Inflammatory macrophage treated with lipopolysaccharide for 4 hours (primary cell): ENCODE measurements at regions not wholly inside any gene's neighbourhood (a gene's known extent, or its start where the extent isn't known, plus 50 kb on each side); places are given as distances from the start of the nearest gene placed in this dataset.
"Not testable (repeated sequence)": the region's sequence is repeated elsewhere in the genome, so short reads cannot be mapped to it uniquely, and the experiment has no call there.

Source experiments
- DNase-seq: peaks from one replicate; pipeline ENCODE4 v3.0.0-alpha.2; 2020

DNA sequence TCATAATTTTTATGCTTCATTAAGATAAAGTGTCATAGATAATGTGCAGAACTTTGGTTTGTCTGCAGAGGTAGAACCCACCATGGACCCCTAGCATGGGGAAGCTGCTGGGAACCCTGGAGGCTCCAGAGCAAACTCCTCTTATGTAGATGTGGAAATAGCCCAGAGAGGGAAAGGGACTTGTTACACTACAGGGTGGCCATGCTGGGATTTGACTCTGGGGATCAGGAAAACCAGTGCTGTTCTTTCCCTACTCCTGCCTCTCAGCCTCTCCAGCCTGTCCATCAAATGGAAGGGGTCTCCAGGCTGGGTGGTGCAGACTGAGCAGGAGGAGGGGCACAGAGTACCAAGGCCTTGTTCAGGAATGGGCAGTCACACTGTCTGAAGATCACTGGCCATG lies 54.2 kb downstream of the MSX1 start:
- DNase-seq = no peak

DNA sequence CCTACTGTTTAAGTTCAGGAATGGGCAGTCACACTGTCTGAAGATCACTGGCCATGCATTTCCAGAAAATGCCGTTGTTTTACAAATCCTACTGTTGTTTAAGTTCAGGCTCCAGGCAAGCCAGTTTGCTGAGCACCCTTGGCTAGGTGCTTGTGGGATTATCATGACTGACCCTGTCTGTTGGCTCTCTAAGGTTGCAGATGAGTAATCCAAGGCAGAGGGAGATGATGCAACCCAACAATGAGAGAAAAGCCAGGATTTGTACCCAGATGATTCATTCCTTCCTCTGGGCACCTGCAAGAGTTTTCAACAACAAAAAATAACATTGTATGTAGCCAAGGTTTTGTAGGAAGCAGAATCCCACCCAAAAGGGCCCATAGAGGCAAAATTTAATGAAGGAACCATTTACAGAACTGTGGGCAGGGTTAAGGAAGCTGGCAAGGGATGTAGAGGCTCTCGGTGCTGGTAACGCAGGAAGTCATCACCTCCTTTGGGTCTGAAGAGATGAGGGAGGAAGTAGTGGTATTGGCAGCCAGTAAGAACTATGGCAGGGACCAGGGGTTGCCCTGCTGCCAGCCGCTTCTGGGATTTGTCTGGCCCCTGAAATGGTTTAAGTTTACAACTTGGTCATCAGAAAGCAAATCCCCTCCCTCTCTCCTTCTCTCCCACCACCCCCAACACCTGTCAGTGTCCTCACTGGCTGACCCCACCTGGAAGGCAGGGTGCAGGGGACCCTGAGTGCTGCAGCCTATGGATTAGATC lies 54.8 kb downstream of the MSX1 start:
- DNase-seq = no peak

DNA sequence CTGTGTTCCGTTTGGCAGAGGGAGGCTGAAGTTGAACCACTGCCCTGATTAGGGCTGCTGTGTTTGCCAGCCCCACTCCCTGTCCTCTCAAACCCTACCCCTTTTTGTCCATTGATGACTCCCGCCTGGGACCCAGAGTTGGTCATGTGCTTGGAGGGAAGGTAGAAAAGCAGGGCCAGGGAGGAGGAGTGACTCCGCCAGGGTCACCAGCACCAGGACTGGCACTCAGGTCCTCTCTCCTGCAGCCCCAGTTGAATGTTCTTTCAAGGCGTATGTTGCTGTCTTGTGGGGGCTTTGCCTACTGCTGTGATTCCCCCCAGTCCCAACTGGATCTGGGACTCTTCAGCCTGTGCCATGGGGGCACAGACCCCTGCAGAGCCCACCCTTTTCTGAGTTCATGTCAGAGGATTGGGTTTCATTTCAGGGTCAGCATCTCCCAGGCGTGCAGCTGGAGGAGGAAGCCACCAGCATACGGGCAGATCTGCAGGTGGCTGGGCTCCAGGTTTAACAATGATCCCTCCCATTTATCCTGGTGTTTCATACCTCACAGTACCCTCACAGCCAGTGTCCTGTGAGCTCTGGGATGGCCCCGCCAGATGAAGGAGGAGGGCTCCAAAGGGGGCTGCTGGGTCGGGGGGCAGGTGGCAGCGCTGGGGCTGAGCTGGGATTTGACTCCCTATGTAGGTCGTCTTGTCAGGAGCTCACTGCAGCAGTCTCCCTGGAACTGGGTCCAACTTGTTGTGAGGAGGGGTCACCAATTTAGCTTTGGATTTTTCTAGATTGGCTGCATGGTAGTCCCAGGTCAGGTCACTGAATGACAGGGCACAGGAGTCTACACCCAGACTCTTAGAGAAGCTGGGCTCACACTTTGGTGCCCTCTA lies 55.7 kb downstream of the MSX1 start:
- no peak for DNase-seq

GRCh38 chr4:4918067-4918466 lies 58.6 kb downstream of the MSX1 start:
- no peak for DNase-seq

DNA sequence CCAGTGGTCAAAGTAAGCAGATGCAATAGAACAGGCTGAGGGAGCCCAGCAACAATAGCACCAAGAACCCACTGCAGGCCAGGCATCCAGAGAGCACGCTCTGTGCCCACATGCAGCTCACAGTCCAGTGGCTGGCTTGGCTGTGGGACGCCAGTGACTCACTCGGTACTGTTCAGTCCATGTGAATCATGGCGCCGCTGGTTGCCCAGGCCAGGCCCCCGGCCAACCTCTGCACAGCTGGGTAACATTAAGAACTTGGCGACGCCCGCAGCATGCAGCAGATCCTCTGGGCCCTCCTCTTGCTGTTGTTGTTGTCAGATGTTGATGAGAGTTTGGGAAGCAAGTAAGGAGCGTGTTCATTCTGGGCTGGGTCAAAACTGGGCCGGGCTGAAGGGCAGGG lies 60.5 kb downstream of the MSX1 start:
- no peak for DNase-seq

DNA sequence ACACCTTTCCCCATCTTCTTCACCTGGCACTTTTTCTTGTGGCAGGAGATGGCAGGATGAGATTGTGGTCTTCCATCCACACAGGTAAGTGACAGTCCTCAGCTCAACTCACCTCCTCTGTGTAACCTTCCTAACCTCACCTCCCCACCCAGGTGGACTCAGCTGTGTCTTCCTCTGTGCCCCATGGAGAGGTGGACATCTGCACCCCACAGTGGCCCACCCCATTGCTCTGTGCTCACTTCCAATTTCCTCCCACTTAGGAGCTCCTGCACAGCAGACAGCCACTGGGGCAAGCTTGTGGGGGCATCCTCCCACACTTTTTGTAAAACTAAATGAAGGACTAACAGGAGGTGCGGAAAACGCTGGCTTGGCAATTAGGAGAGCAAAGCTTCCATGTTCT lies 61.6 kb downstream of the MSX1 start:
- no peak for DNase-seq

- no peak for DNase-seq
These were observed 63.0 kb downstream of the MSX1 start for GRCh38 chr4:4922441-4922840.

DNA sequence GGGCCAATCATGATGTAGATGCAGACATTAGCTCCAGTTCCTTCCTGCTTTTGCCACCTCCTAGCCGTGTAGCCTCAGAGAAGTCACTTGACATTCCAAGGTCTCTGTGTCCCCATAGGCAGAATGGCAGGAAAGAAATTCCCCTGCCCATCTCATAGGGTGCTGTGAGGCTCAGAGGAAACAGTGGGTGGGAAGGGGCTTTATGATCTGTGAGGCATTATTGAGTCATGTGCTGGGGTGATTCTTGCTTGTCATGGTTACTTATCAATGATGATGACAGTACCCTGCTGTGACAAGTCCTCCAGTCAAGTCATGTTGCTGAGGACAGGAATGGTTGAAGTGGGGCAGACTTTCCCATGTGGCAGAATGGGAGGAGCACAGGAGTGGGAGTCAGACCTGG lies 63.7 kb downstream of the MSX1 start:
- peak; percentile 0 for DNase-seq

GRCh38 chr4:4930677-4931076 lies 71.2 kb downstream of the MSX1 start:
- DNase-seq = no peak

DNA sequence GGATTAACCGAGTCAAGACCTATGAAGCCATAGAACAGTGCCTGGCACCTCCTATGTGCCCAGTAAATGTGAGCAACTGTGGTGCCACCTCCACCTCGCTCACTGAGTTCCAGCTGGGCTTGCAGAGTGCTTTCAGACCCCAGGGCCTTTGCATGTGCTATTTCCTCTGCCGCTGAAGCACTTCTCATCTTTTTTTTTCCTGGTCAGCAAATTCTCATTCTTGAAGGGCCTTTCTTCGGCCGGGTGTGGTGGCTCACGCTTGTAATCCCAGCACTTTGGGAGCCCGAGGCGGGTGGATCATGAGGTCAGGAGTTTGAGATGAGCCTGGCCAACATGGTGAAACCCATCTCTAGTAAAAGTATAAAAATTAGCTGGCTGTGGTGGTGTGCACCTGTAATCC lies 76.5 kb downstream of the MSX1 start:
- DNase-seq = no peak

- no peak for DNase-seq
These were observed 78.5 kb downstream of the MSX1 start for GRCh38 chr4:4937926-4938325.

GRCh38 chr4:4941751-4942150 lies 77.5 kb downstream of the CYTL1 start:
- no peak for DNase-seq

- DNase-seq = no peak
These were observed 76.6 kb downstream of the CYTL1 start for GRCh38 chr4:4942658-4943057.

DNA sequence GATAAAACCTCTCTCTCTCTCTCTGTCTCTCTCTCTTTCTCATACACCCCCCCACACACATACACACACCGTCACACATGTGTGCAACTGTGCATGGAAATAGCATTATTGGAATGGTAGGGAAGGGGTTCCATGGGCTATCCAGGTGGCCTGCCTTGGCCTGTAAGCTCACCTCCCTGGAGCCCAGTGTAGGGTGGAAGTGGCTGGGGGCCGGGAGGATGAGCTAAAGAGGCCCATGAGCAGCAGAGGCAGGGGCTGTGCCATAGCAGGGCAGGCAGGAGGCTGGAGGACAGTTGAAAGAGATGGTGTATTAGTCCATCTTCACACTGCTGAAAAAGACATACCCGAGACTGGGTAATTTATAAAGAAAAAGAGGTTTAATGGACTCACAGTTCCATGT lies 74.2 kb downstream of the CYTL1 start:
- no peak for DNase-seq

- DNase-seq = no peak
These were observed 73.4 kb downstream of the CYTL1 start for GRCh38 chr4:4945829-4946228.

DNA sequence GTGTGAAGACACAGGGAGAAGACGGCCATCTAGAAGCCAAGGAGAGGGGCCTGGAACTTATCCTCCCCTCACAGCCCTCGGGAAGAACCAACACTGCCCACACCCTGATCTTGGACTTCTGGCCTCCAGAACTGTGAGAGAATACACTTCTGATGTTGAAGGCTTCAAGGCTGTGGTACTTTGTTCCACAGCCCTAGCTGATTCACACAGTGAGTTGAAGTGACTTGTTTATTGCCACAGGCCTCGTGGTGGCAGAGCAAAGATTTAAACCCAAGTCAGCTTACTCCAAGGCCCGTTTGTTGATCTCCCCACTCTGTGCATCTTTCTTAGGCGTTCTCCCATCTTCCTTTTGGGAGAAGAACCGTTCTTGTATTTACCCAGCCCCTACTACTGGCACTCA lies 72.8 kb downstream of the CYTL1 start:
- no peak for DNase-seq

DNA sequence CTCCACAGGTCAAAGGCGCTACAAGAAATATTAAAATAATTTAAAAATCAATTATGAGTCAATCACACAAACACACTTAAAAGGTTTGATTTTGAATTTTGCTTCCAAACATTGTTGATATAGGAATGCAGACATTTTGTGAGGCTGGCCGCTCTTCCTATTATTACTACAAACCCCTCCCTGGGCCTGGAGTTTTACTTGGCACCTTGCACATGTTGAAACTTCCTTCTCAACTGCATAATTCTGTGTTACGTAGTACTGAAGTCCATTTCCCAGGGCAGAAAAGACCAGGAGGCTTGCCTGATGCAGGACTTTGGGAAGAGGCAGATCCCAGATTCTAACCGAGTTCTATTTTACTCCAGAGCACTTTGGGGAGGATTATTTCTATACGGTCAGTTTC lies 71.5 kb downstream of the CYTL1 start:
- no peak for DNase-seq

DNA sequence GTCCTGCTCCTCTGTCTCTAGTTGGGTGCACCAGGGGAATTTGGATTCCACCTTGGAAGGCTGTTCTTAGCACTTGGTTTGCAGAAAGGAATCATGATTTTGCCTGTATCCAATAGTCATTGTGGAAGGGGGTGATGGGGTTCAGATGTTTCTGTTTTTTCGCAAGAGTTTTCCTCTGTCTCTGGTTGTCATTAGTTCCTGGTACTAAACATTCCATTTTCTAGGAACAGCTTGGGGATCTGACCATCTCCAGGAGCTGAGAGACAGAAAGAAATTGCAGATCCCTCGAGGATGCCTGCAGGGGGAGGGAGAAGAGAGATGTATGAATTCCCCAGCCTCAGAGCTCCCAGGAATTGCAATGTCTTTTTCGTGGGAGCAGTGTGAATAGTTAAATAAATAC lies 70.9 kb downstream of the CYTL1 start:
- no peak for DNase-seq

DNA sequence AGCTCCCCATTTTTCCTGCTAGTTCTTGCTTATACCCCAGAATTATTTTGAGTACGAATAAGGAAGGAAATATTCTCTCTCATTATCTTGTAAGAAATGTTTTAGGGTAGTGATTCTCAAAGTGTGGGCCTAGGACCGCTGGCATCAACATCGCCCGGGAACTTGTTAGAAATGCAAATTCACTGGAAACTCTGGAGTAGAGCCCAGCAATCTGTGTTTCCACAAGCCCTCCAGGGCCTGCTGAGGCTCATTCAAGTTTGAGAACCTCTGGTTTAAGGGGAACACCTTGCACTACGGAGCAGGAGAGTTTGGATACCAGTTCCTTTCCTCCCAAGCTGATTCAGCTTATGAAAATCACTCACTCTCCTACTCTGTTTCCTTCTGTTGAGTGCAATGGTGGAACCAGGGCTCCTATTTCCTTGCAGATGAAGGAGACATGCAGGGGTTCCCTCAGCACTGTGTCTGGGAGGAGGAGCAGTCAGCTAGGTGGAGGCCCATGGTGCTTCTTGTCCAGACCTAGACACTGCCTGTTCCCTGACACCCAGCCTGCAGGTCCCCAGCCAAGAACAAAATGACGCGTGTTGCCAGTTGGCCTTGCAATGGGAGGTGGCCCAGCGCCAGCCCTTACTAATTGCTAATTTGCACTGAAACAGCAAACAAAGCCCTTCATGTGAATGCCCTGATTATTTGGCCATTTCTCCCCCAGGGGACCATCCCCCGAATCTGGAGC lies 68.5 kb downstream of the CYTL1 start:
- no peak for DNase-seq

DNA sequence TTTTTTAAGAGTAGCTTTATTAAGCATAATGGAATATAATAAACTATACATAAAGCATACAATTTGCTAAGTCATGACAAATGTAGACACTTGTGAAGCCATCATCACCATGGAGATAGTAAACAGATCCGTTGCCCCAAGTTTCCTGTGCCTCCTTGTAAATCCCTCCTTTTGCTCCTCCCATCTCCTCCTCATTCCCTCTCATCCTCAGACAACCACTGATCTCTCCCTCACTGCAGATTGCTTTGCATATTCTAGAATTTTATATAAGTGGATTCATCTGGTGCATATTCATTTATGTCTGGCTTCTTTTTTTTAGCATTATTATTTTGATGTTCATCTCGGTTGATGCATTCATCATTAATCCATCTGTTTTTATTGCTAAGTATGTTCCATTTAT lies 67.0 kb downstream of the CYTL1 start:
- DNase-seq = no peak

GRCh38 chr4:4959344-4960074 lies 59.7 kb downstream of the CYTL1 start:
- DNase-seq = not testable (repeated sequence)

GRCh38 chr4:4960574-4960973 lies 58.7 kb downstream of the CYTL1 start:
- DNase-seq = no peak

- no peak for DNase-seq
These were observed 57.3 kb downstream of the CYTL1 start for GRCh38 chr4:4961936-4962335.
